ENCODE measurements at regions not wholly inside any gene's neighbourhood (a gene's known extent, or its start where the extent isn't known, plus 50 kb on each side); places are given as distances from the start of the nearest gene placed in this dataset.
"Not testable (repeated sequence)": the region's sequence is repeated elsewhere in the genome, so short reads cannot be mapped to it uniquely, and the experiment has no call there.

GRCh38 chr2:137886083-137886831 is 78.0 kb upstream of the HNMT start:
- no peak for DNase-seq (ENCODE audit: low read depth, low spot score)

GRCh38 chr2:137888845-137889244 is 75.4 kb upstream of the HNMT start:
- DNase-seq (ENCODE audit: low read depth, low spot score), result peak; percentile 84

GRCh38 chr2:137892739-137893138 is 71.5 kb upstream of the HNMT start:
- no peak for DNase-seq (ENCODE audit: low read depth, low spot score)

GRCh38 chr2:137893145-137893544 is 71.1 kb upstream of the HNMT start:
- no peak for DNase-seq (ENCODE audit: low read depth, low spot score)

GRCh38 chr2:137896467-137896866 is 67.8 kb upstream of the HNMT start:
- DNase-seq (ENCODE audit: low read depth, low spot score), result no peak

GRCh38 chr2:137897082-137897481 is 67.2 kb upstream of the HNMT start:
- DNase-seq (ENCODE audit: low read depth, low spot score), result peak; percentile 28

GRCh38 chr2:137900421-137901141 is 63.7 kb upstream of the HNMT start:
- no peak for DNase-seq (ENCODE audit: low read depth, low spot score)

GRCh38 chr2:137910641-137911040 is 53.6 kb upstream of the HNMT start:
- DNase-seq (ENCODE audit: low read depth, low spot score), result no peak

GRCh38 chr2:137912371-137912770 is 51.9 kb upstream of the HNMT start:
- DNase-seq (ENCODE audit: low read depth, low spot score), result no peak

- no peak for DNase-seq (ENCODE audit: low read depth, low spot score)
These were observed 51.1 kb upstream of the HNMT start for GRCh38 chr2:137913169-137913568.

- DNase-seq (ENCODE audit: low read depth, low spot score), result not testable (repeated sequence)
These were observed 50.6 kb upstream of the HNMT start for GRCh38 chr2:137913648-137914047.

Measured in ELF-1 (cell line).